ENCODE measurements at regions not wholly inside any gene's neighbourhood (a gene's known extent, or its start where the extent isn't known, plus 50 kb on each side); places are given as distances from the start of the nearest gene placed in this dataset.

DNA sequence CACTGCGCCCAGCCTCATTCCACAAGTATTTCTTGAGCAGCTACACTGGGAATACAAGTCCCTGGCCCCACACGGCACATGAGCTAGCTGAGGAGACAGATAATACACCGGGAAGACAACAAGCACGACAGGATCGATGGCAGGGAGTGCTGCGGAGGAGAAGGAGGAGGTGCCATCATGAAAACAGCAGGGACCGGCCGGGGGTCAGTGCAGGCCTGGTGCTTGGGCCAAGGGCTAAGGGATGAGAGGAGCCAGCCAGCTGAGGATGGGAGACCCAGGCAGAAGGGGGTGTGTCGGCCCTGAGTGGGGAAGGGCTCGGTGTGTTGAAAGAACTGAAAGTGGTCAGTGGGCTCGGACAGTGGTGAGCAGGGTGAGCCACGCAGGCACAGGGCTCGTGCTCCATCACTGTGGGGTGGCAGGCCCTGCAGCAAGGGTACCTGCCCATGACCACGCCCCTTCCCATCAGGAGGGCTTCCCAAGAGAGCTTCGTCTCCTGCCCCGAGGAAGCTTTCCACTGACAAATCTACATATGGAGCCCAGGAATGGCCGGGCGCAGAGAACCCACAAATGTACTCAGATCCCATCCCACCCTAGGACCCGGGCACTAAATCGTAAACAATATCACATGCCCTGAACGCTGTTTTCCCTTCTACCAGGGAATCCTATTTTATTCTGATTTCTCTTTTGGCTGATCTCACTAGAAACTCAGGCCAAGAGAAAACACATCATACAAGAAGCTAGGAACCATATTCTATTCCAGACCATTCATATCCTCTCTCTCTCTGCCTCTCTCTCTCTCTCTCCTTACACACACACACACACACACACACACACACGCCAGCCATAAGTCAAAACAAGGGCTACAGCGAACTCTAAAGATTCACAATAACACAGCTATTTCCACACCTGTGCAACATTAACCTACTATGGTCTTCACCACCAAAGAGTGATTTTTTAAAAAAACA lies 50.7 kb upstream of the TNRC6C start:
- DNase-seq (ENCODE audit: low spot score): no peak

DNA sequence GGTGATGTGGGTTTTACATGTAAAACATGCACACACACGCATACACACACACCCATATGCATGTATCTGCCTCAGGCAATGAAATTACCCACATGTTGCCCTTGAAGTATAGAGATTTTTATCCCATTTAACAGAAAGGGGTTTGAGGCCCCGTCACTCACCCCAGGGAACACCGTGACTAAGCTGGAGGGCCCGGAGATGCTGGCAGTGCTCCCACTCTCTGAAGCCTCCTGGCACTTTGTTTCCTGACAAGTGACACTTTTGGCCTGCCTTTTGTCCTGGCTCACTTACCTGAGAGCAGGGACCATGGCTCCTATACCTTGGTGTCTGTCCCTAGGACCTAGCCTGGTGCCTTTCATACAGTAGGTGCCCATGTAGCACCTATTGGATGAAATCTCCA lies 50.0 kb upstream of the TNRC6C start:
- no peak for DNase-seq (ENCODE audit: low spot score)

Measured in HuH-7.5 (cell line).